ENCODE measurements at regions not wholly inside any gene's neighbourhood (a gene's known extent, or its start where the extent isn't known, plus 50 kb on each side); places are given as distances from the start of the nearest gene placed in this dataset.
"Not testable (repeated sequence)": the region's sequence is repeated elsewhere in the genome, so short reads cannot be mapped to it uniquely, and the experiment has no call there.

- DNase-seq; H3K27ac Mint-ChIP-seq; H3K9me3 Mint-ChIP-seq; H3K36me3 Mint-ChIP-seq (ENCODE audit: low read depth); H3K4me3 Mint-ChIP-seq; CTCF ChIA-PET; H3K4me1 Mint-ChIP-seq (ENCODE audit: low read depth); H3K27me3 Mint-ChIP-seq (ENCODE audit: low read depth); intact Hi-C loops (cut with micrococcal nuclease): not testable (repeated sequence)
These were observed 1920.1 kb downstream of the KHDRBS2 start for GRCh38 chr6:60365901-60366300.

- CTCF ChIA-PET; H3K27ac Mint-ChIP-seq; intact Hi-C loops (cut with micrococcal nuclease); H3K27me3 Mint-ChIP-seq (ENCODE audit: low read depth); DNase-seq; H3K4me3 Mint-ChIP-seq; H3K36me3 Mint-ChIP-seq (ENCODE audit: low read depth); H3K4me1 Mint-ChIP-seq (ENCODE audit: low read depth): not testable (repeated sequence)
- peaks cover 11% of the 10 kb centered on the region for H3K9me3 Mint-ChIP-seq
These were observed 1943.5 kb downstream of the KHDRBS2 start for GRCh38 chr6:60342411-60343008.

- H3K36me3 Mint-ChIP-seq (ENCODE audit: low read depth); DNase-seq; H3K4me1 Mint-ChIP-seq (ENCODE audit: low read depth); H3K4me3 Mint-ChIP-seq; H3K27me3 Mint-ChIP-seq (ENCODE audit: low read depth); CTCF ChIA-PET; H3K27ac Mint-ChIP-seq; intact Hi-C loops (cut with micrococcal nuclease): not testable (repeated sequence)
- peaks cover 12% of the 10 kb centered on the region for H3K9me3 Mint-ChIP-seq
These were observed 1947.5 kb downstream of the KHDRBS2 start for GRCh38 chr6:60338328-60339071.

- intact Hi-C loops (cut with micrococcal nuclease); H3K36me3 Mint-ChIP-seq (ENCODE audit: low read depth); H3K9me3 Mint-ChIP-seq; DNase-seq; H3K4me3 Mint-ChIP-seq; CTCF ChIA-PET; H3K27ac Mint-ChIP-seq; H3K27me3 Mint-ChIP-seq (ENCODE audit: low read depth); H3K4me1 Mint-ChIP-seq (ENCODE audit: low read depth): not testable (repeated sequence)
These were observed 1950.9 kb downstream of the KHDRBS2 start for GRCh38 chr6:60335124-60335523.

GRCh38 chr6:60333708-60334107, 1952.3 kb downstream of the KHDRBS2 start:
- H3K27me3 Mint-ChIP-seq (ENCODE audit: low read depth); H3K27ac Mint-ChIP-seq; H3K4me3 Mint-ChIP-seq; DNase-seq; H3K4me1 Mint-ChIP-seq (ENCODE audit: low read depth); intact Hi-C loops (cut with micrococcal nuclease); H3K36me3 Mint-ChIP-seq (ENCODE audit: low read depth); CTCF ChIA-PET: not testable (repeated sequence)
- peaks cover 11% of the 10 kb centered on the region for H3K9me3 Mint-ChIP-seq

- H3K4me1 Mint-ChIP-seq (ENCODE audit: low read depth); H3K27me3 Mint-ChIP-seq (ENCODE audit: low read depth); DNase-seq; H3K36me3 Mint-ChIP-seq (ENCODE audit: low read depth); H3K9me3 Mint-ChIP-seq; CTCF ChIA-PET; H3K27ac Mint-ChIP-seq; intact Hi-C loops (cut with micrococcal nuclease); H3K4me3 Mint-ChIP-seq: not testable (repeated sequence)
These were observed 1977.1 kb downstream of the KHDRBS2 start for GRCh38 chr6:60308939-60309338.
